ENCODE measurements at regions not wholly inside any gene's neighbourhood (a gene's known extent, or its start where the extent isn't known, plus 50 kb on each side); places are given as distances from the start of the nearest gene placed in this dataset.

DNA sequence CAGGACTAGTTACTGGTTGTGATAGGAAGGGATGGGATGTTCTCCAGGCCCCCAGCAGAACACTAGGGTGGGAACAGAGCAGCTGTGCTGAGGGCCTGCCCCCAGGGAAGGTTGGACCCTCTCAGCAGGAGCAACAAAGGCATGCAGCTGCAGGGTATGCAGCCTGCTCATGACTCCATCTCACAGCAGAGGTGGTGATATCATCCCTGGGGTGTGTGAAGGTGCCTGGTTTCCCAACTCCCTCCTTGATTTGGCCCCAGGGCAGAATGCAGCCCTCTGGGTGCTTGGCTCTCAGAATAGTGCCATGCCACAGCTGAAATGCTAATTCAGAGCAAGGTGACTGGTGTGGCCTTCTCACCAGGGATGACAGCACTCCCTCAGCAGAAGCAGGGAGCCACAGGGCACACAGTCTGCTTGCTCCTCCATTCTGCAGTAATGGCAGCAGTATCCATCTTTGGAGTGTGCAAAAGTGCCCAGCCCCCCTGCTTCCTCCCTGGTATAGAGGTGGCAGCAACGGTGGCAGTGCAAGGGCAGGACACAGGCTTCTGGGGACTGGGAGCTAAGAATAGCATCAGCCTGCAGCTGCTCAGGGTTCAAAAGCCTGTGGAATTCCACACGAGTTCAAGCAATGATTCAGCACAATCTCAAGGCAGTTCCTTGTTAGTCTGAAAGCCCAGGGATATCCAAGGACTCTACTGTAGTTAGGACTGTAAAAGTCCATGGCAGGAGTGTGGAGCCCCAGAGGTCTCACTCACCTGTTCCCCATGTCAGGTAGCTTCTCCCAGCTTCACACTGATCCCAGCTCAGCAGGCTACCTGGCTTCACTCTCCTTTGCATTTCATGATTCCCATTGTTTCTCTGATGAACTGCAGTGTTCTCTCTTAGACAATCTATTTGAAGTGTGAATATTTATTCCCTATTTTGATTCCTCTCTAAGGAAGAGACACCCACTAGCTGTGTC is 298.1 kb upstream of the FOXG1 start:
- no peak for ATAC-seq
- Mint-ChIP-seq H3K4me3 (no peak overlapping the region), H3K36me3 (ENCODE audit: low read depth) (no peaks in the 10 kb centered on the region), H3K4me1 (no peaks in the 10 kb centered on the region), H3K27me3 (no peaks in the 10 kb centered on the region), H3K27ac (no peak overlapping the region)
- peaks cover 4% of the 10 kb centered on the region for H3K9me3 ChIP-seq (ENCODE audit: control insufficient read depth, low read length, poor library complexity, severe bottlenecking)
- no peak for DNase-seq

GRCh38 chr14:28482251-28483040 is 284.1 kb upstream of the FOXG1 start:
- ATAC-seq (no peak), DNase-seq (no peak)
- no peak overlapping the region for H3K4me3 Mint-ChIP-seq
- H3K27ac Mint-ChIP-seq, result no peak overlapping the region
- H3K9me3 ChIP-seq (ENCODE audit: control insufficient read depth, low read length, poor library complexity, severe bottlenecking), result no peaks in the 10 kb centered on the region
- no peaks in the 10 kb centered on the region for H3K27me3 Mint-ChIP-seq
- H3K36me3 Mint-ChIP-seq (ENCODE audit: low read depth), result no peaks in the 10 kb centered on the region
- H3K4me1 Mint-ChIP-seq, result no peaks in the 10 kb centered on the region

GRCh38 chr14:28483506-28483905 is 283.1 kb upstream of the FOXG1 start:
- Mint-ChIP-seq H3K36me3 (ENCODE audit: low read depth) (no peaks in the 10 kb centered on the region), H3K27ac (no peak overlapping the region), H3K27me3 (no peaks in the 10 kb centered on the region), H3K4me1 (no peaks in the 10 kb centered on the region), H3K4me3 (no peak overlapping the region)
- DNase-seq (no peak), ATAC-seq (no peak)
- no peaks in the 10 kb centered on the region for H3K9me3 ChIP-seq (ENCODE audit: control insufficient read depth, low read length, poor library complexity, severe bottlenecking)

DNA sequence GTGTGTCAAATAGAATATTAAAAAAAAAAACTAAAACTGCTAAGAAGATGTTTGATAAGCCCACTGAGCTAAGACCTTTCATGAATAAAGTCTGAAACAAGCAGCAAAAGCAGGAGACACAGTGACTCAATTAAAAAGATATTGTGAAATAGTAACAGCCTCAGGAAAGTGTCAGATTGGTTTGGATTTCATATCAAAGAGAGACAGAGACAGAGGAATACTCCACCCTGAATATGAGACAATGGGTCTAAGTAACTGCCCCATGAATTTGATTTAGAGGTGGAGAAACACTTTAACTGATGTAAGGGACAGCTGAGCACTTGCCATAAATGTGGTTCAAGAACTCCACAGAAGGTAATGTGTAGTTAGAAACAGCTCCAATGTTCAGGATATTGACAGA is 277.9 kb upstream of the FOXG1 start:
- no peaks in the 10 kb centered on the region for H3K36me3 Mint-ChIP-seq (ENCODE audit: low read depth)
- H3K4me3 Mint-ChIP-seq, result no peak overlapping the region
- no peaks in the 10 kb centered on the region for H3K27me3 Mint-ChIP-seq
- ATAC-seq (no peak), DNase-seq (no peak)
- H3K4me1 Mint-ChIP-seq, result no peaks in the 10 kb centered on the region
- no peak overlapping the region for H3K27ac Mint-ChIP-seq
- H3K9me3 ChIP-seq (ENCODE audit: control insufficient read depth, low read length, poor library complexity, severe bottlenecking), result no peaks in the 10 kb centered on the region

DNA sequence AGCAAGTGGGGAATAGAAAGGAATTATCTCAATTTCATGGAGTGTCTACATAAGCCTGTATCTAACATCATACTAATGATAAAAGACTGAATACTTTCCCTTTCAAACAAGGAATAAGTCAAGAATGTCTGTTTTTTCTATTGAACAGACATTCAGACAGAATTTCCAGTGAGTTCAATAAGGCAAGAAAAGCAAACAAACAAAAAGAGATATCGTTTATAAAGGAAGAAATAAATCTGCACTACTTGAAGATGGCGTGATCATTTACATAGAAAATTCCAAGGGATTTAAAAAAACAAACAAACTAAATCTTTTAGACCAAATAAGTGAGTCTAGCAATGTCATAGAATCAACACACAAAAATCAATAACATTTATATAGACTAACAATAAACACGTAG is 273.1 kb upstream of the FOXG1 start:
- Mint-ChIP-seq H3K27ac (no peak overlapping the region), H3K4me3 (no peak overlapping the region), H3K27me3 (no peaks in the 10 kb centered on the region), H3K4me1 (no peaks in the 10 kb centered on the region), H3K36me3 (ENCODE audit: low read depth) (no peaks in the 10 kb centered on the region)
- H3K9me3 ChIP-seq (ENCODE audit: control insufficient read depth, low read length, poor library complexity, severe bottlenecking), result no peaks in the 10 kb centered on the region
- ATAC-seq (no peak), DNase-seq (no peak)

DNA sequence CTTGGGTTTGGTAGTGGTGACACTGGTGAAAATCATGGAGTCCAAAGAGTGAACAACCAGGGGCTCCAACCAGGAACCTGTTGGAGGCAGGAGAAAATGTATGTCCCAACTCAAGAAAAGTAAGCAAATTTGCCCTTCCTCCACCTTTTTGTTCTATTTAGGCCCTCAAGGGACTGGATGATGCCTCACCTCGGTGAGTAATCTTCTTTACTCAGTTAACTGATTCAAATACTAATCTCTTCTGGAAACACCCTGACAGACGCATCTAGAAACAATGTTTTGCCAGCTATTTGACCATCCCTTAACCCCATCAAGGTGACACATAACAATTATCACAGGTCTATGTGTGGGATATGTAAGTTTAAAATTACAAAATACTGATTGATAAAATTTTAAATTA is 272.4 kb upstream of the FOXG1 start:
- Mint-ChIP-seq H3K36me3 (ENCODE audit: low read depth) (no peaks in the 10 kb centered on the region), H3K4me1 (no peaks in the 10 kb centered on the region), H3K27me3 (no peaks in the 10 kb centered on the region), H3K4me3 (no peak overlapping the region), H3K27ac (no peak overlapping the region)
- DNase-seq, result no peak
- no peaks in the 10 kb centered on the region for H3K9me3 ChIP-seq (ENCODE audit: control insufficient read depth, low read length, poor library complexity, severe bottlenecking)
- no peak for ATAC-seq

DNA sequence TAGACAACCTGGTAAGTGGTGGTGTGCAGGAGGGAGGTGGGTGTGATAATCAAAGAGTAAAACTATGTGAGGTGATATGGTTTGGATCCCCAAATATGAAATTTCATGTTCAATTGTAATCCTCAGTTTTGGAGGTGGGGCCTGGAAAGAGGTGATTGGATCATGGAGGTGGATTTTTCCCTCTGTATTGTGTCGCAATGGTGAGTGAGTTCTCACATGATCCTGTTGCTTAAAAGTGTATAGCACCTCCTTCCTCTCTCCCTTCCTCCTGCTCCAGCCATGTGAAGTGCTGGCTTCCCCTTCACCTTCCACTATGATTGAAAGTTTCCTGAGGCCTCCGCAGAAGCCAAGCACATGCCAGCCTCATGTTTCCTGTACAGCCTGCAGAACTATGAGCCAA is 270.2 kb upstream of the FOXG1 start:
- no peaks in the 10 kb centered on the region for H3K9me3 ChIP-seq (ENCODE audit: control insufficient read depth, low read length, poor library complexity, severe bottlenecking)
- Mint-ChIP-seq H3K4me1 (no peaks in the 10 kb centered on the region), H3K4me3 (no peak overlapping the region), H3K27ac (no peak overlapping the region), H3K36me3 (ENCODE audit: low read depth) (no peaks in the 10 kb centered on the region), H3K27me3 (no peaks in the 10 kb centered on the region)
- no peak for ATAC-seq
- no peak for DNase-seq

- no peak overlapping the region for H3K4me3 Mint-ChIP-seq
- H3K9me3 ChIP-seq (ENCODE audit: control insufficient read depth, low read length, poor library complexity, severe bottlenecking), result no peaks in the 10 kb centered on the region
Measured at GRCh38 chr14:28502517-28502916, 264.1 kb upstream of the FOXG1 start.

GRCh38 chr14:28515571-28515970 is 251.0 kb upstream of the FOXG1 start:
- H3K9me3 ChIP-seq (ENCODE audit: control insufficient read depth, low read length, poor library complexity, severe bottlenecking), result no peaks in the 10 kb centered on the region
- H3K36me3 Mint-ChIP-seq (ENCODE audit: low read depth), result no peaks in the 10 kb centered on the region
- no peaks in the 10 kb centered on the region for H3K4me1 Mint-ChIP-seq
- no peaks in the 10 kb centered on the region for H3K27me3 Mint-ChIP-seq
- DNase-seq (no peak), ATAC-seq (no peak)
- no peak overlapping the region for H3K4me3 Mint-ChIP-seq
- H3K27ac Mint-ChIP-seq, result no peak overlapping the region

More at GRCh38 chr14:28502517-28502916, 264.1 kb upstream of the FOXG1 start:
- no peaks in the 10 kb centered on the region for H3K36me3 Mint-ChIP-seq (ENCODE audit: low read depth)
- no peaks in the 10 kb centered on the region for H3K27me3 Mint-ChIP-seq
- H3K4me1 Mint-ChIP-seq, result no peaks in the 10 kb centered on the region
- no peak overlapping the region for H3K27ac Mint-ChIP-seq
- DNase-seq (no peak), ATAC-seq (no peak)

GRCh38 chr14:28536889-28537288 is 229.7 kb upstream of the FOXG1 start:
- Mint-ChIP-seq H3K4me3 (no peak overlapping the region), H3K4me1 (no peaks in the 10 kb centered on the region), H3K27ac (no peak overlapping the region), H3K27me3 (no peaks in the 10 kb centered on the region), H3K36me3 (ENCODE audit: low read depth) (no peaks in the 10 kb centered on the region)
- DNase-seq, result no peak
- H3K9me3 ChIP-seq (ENCODE audit: control insufficient read depth, low read length, poor library complexity, severe bottlenecking), result peaks cover 5% of the 10 kb centered on the region
- no peak for ATAC-seq

DNA sequence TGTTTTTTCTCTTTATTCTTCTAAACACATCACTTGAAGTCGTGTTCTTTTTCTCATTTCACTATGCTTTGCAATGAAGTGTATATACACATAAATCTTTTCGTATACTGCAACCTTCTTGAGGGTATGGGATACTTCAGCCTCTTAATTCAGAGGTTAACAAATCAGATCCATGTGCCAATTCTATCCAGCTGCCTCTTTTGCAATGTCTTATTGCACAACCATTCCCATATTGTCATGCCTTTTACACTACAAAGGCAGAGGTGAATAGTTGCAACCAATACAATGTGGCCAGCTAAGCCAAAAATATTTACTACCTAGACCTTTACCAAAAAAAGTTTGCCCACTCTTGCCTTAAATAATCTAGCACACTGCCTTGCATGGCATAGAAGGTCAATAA is 224.5 kb upstream of the FOXG1 start:
- peaks cover 2% of the 10 kb centered on the region for H3K9me3 ChIP-seq (ENCODE audit: control insufficient read depth, low read length, poor library complexity, severe bottlenecking)
- H3K27ac Mint-ChIP-seq, result no peak overlapping the region
- ATAC-seq (no peak), DNase-seq (no peak)
- H3K4me1 Mint-ChIP-seq, result no peaks in the 10 kb centered on the region
- H3K27me3 Mint-ChIP-seq, result no peaks in the 10 kb centered on the region
- no peaks in the 10 kb centered on the region for H3K36me3 Mint-ChIP-seq (ENCODE audit: low read depth)
- no peak overlapping the region for H3K4me3 Mint-ChIP-seq

GRCh38 chr14:28565345-28565744 is 201.2 kb upstream of the FOXG1 start:
- no peak overlapping the region for H3K4me3 Mint-ChIP-seq
- H3K4me1 Mint-ChIP-seq, result no peaks in the 10 kb centered on the region
- no peak overlapping the region for H3K27ac Mint-ChIP-seq
- no peaks in the 10 kb centered on the region for H3K27me3 Mint-ChIP-seq
- peaks cover 3% of the 10 kb centered on the region for H3K9me3 ChIP-seq (ENCODE audit: control insufficient read depth, low read length, poor library complexity, severe bottlenecking)
- no peaks in the 10 kb centered on the region for H3K36me3 Mint-ChIP-seq (ENCODE audit: low read depth)
- ATAC-seq (no peak), DNase-seq (no peak)

GRCh38 chr14:28570391-28570790 is 196.2 kb upstream of the FOXG1 start:
- H3K36me3 Mint-ChIP-seq (ENCODE audit: low read depth), result no peaks in the 10 kb centered on the region
- no peak overlapping the region for H3K27ac Mint-ChIP-seq
- H3K27me3 Mint-ChIP-seq, result no peaks in the 10 kb centered on the region
- no peaks in the 10 kb centered on the region for H3K4me1 Mint-ChIP-seq
- H3K4me3 Mint-ChIP-seq, result no peak overlapping the region
- H3K9me3 ChIP-seq (ENCODE audit: control insufficient read depth, low read length, poor library complexity, severe bottlenecking), result no peaks in the 10 kb centered on the region
- DNase-seq (no peak), ATAC-seq (no peak)

Data from T-helper 17 cell (primary cell).